DOHH2 (cell line): ENCODE measurements at regions not wholly inside any gene's neighbourhood (a gene's known extent, or its start where the extent isn't known, plus 50 kb on each side); places are given as distances from the start of the nearest gene placed in this dataset.

Experiments used
- CTCF ChIP-seq: fragments of 200-600 bp; sonication (generic); IDR thresholded peaks from one replicate; pipeline ENCODE4 v1.5.1; 2014; ENCODE audit warnings: antibody characterized with exemption, mild to moderate bottlenecking, low read depth, low read length; ENCODE audit not compliant: poor library complexity, severe bottlenecking
- EZH2phosphoT487 ChIP-seq: fragments of 200-600 bp; sonication (generic); IDR thresholded peaks from 2 replicates; pipeline ENCODE4 v1.6.1; 2017; ENCODE audit warnings: borderline replicate concordance, mild to moderate bottlenecking, antibody characterized with exemption, low read length, moderate library complexity, mixed read lengths

- TF ChIP-seq CTCF: no peak
- no peak for TF ChIP-seq EZH2phosphoT487
These were observed 184.4 kb upstream of the DMRT1 start for GRCh38 chr9:656926-657568.
